SK-N-SH treated with all-trans-retinoic acid at 6 μM for 48 hours (cell line): ENCODE measurements at regions not wholly inside any gene's neighbourhood (a gene's known extent, or its start where the extent isn't known, plus 50 kb on each side); places are given as distances from the start of the nearest gene placed in this dataset.

ENCODE experiments used
- BACH2 ChIP-seq: fragments of 250-450 bp; sonication (Bioruptor Pico); IDR thresholded peaks from 2 replicates; pipeline ENCODE4 v1.9.0; 2021; ENCODE audit warnings: mild to moderate bottlenecking, borderline replicate concordance
- CSDC2 ChIP-seq: fragments of 250-450 bp; sonication (Bioruptor Pico); IDR thresholded peaks from 2 replicates; pipeline ENCODE4 v1.5.0; 2020; ENCODE audit warnings: mild to moderate bottlenecking, moderate library complexity
- ESRRG ChIP-seq: fragments of 250-450 bp; sonication (Bioruptor Pico); IDR thresholded peaks from 2 replicates; pipeline ENCODE4 v1.6.1; 2021; ENCODE audit warnings: mild to moderate bottlenecking
- GLIS3 ChIP-seq: fragments of 250-450 bp; sonication (Bioruptor Pico); IDR thresholded peaks from 2 replicates; pipeline ENCODE4 v1.5.0; 2020; ENCODE audit warnings: mild to moderate bottlenecking, moderate library complexity
- ISL1 ChIP-seq: fragments of 250-450 bp; sonication (Bioruptor Pico); IDR thresholded peaks from 2 replicates; pipeline ENCODE4 v2.1.2; 2022; ENCODE audit warnings: mild to moderate bottlenecking, moderate library complexity
- RARB ChIP-seq: fragments of 250-450 bp; sonication (Bioruptor Pico); IDR thresholded peaks from 2 replicates; pipeline ENCODE4 v1.8.0; 2021; ENCODE audit warnings: mild to moderate bottlenecking, moderate library complexity
- TCF4 ChIP-seq: fragments of 250-450 bp; sonication (Bioruptor Pico); IDR thresholded peaks from 2 replicates; pipeline ENCODE4 v1.8.0; 2021; ENCODE audit warnings: mild to moderate bottlenecking, moderate library complexity, borderline replicate concordance
- TOX ChIP-seq: fragments of 250-450 bp; sonication (Bioruptor Pico); IDR thresholded peaks from 2 replicates; pipeline ENCODE4 v1.8.0; 2021; ENCODE audit warnings: mild to moderate bottlenecking, moderate library complexity, borderline replicate concordance
- TSHZ2 ChIP-seq: fragments of 250-450 bp; sonication (Bioruptor Pico); IDR thresholded peaks from 2 replicates; pipeline ENCODE4 v1.5.0; 2020; ENCODE audit warnings: mild to moderate bottlenecking, moderate library complexity
- ZFP3 ChIP-seq: fragments of 250-450 bp; sonication (Bioruptor Pico); IDR thresholded peaks from 2 replicates; pipeline ENCODE4 v1.5.0; 2020; ENCODE audit warnings: mild to moderate bottlenecking, moderate library complexity
- ZFP30 ChIP-seq: fragments of 450-650 bp; formaldehyde crosslinking; IDR thresholded peaks from 2 replicates; pipeline ENCODE4 v1.5.0; 2022; ENCODE audit warnings: mild to moderate bottlenecking, moderate library complexity
- TF ChIP-seq, protein P1 (sequence below): fragments of 250-450 bp; sonication (Bioruptor Pico); IDR thresholded peaks from 2 replicates; pipeline ENCODE4 v1.5.1; 2021; ENCODE audit warnings: mild to moderate bottlenecking, moderate library complexity
- TF ChIP-seq, protein P2 (sequence below): fragments of 250-450 bp; sonication (Bioruptor Pico); IDR thresholded peaks from 2 replicates; pipeline ENCODE4 v1.8.0; 2020; ENCODE audit warnings: mild to moderate bottlenecking, moderate library complexity, borderline replicate concordance
- TF ChIP-seq, protein P3 (sequence below): fragments of 250-450 bp; sonication (Bioruptor Pico); IDR thresholded peaks from 2 replicates; pipeline ENCODE4 v1.8.0; 2021; ENCODE audit warnings: low read depth, mild to moderate bottlenecking, moderate library complexity, borderline replicate concordance

- TF ChIP-seq TCF4 (CRISPR knock-in tag), result no peak
- no peak for TF ChIP-seq ZFP30 (CRISPR knock-in tag)
- no peak for TF ChIP-seq ZFP3 (CRISPR knock-in tag)
- TF ChIP-seq, protein P1, sequence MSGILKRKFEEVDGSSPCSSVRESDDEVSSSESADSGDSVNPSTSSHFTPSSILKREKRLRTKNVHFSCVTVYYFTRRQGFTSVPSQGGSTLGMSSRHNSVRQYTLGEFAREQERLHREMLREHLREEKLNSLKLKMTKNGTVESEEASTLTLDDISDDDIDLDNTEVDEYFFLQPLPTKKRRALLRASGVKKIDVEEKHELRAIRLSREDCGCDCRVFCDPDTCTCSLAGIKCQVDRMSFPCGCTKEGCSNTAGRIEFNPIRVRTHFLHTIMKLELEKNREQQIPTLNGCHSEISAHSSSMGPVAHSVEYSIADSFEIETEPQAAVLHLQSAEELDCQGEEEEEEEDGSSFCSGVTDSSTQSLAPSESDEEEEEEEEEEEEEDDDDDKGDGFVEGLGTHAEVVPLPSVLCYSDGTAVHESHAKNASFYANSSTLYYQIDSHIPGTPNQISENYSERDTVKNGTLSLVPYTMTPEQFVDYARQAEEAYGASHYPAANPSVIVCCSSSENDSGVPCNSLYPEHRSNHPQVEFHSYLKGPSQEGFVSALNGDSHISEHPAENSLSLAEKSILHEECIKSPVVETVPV, result no peak
- no peak for TF ChIP-seq CSDC2 (CRISPR knock-in tag)
- TF ChIP-seq TSHZ2 (CRISPR knock-in tag), result no peak
- no peak for TF ChIP-seq ISL1 (CRISPR knock-in tag)
- TF ChIP-seq, protein P2, sequence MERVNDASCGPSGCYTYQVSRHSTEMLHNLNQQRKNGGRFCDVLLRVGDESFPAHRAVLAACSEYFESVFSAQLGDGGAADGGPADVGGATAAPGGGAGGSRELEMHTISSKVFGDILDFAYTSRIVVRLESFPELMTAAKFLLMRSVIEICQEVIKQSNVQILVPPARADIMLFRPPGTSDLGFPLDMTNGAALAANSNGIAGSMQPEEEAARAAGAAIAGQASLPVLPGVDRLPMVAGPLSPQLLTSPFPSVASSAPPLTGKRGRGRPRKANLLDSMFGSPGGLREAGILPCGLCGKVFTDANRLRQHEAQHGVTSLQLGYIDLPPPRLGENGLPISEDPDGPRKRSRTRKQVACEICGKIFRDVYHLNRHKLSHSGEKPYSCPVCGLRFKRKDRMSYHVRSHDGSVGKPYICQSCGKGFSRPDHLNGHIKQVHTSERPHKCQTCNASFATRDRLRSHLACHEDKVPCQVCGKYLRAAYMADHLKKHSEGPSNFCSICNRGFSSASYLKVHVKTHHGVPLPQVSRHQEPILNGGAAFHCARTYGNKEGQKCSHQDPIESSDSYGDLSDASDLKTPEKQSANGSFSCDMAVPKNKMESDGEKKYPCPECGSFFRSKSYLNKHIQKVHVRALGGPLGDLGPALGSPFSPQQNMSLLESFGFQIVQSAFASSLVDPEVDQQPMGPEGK (CRISPR knock-in tag), result no peak
- TF ChIP-seq RARB, result no peak
- TF ChIP-seq TOX, result no peak
- TF ChIP-seq BACH2 (CRISPR knock-in tag), result no peak
- TF ChIP-seq GLIS3 (CRISPR knock-in tag), result no peak
- no peak for TF ChIP-seq ESRRG (CRISPR knock-in tag)
- TF ChIP-seq, protein P3, sequence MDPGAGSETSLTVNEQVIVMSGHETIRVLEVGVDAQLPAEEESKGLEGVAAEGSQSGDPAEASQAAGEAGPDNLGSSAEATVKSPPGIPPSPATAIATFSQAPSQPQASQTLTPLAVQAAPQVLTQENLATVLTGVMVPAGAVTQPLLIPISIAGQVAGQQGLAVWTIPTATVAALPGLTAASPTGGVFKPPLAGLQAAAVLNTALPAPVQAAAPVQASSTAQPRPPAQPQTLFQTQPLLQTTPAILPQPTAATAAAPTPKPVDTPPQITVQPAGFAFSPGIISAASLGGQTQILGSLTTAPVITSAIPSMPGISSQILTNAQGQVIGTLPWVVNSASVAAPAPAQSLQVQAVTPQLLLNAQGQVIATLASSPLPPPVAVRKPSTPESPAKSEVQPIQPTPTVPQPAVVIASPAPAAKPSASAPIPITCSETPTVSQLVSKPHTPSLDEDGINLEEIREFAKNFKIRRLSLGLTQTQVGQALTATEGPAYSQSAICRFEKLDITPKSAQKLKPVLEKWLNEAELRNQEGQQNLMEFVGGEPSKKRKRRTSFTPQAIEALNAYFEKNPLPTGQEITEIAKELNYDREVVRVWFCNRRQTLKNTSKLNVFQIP (CRISPR knock-in tag), result no peak
Measured at GRCh38 chr10:90437452-90437851, 420.4 kb downstream of the HTR7 start.
